IMR-90 (cell line): ENCODE measurements at regions not wholly inside any gene's neighbourhood (a gene's known extent, or its start where the extent isn't known, plus 50 kb on each side); places are given as distances from the start of the nearest gene placed in this dataset.

ENCODE experiments used
- BHLHE40 ChIP-seq: fragments of 150-350 bp; IDR thresholded peaks from 2 replicates; pipeline ENCODE4 v1.6.1; 2016; ENCODE audit warnings: mild to moderate bottlenecking, low read depth, low read length
- CEBPB ChIP-seq: IDR thresholded peaks from 2 replicates; pipeline ENCODE4 v1.6.1; 2012; ENCODE audit warnings: low read depth, low read length, improper control_type of control experiment
- CHD1 ChIP-seq: IDR thresholded peaks from 2 replicates; pipeline ENCODE4 v1.6.1; 2012; ENCODE audit warnings: low read depth, low read length, improper control_type of control experiment
- CTCF ChIP-seq: conservative IDR thresholded peaks from 2 replicates; pipeline ENCODE4 v1.5.1; 2012; ENCODE audit warnings: mild to moderate bottlenecking, low read depth, low read length, improper control_type of control experiment
- ELK1 ChIP-seq: fragments of 150-350 bp; IDR thresholded peaks from 2 replicates; pipeline ENCODE4 v1.6.1; 2016; ENCODE audit warnings: low read depth, mild to moderate bottlenecking, low read length, moderate library complexity, borderline replicate concordance
- MAFK ChIP-seq: IDR thresholded peaks from 2 replicates; pipeline ENCODE4 v1.6.1; 2012; ENCODE audit warnings: low read depth, low read length, improper control_type of control experiment
- MAZ ChIP-seq: IDR thresholded peaks from 2 replicates; pipeline ENCODE4 v1.6.1; 2012; ENCODE audit warnings: low read depth, mild to moderate bottlenecking, low read length, improper control_type of control experiment, moderate library complexity, borderline replicate concordance
- MXI1 ChIP-seq: IDR thresholded peaks from 2 replicates; pipeline ENCODE4 v1.6.1; 2012; ENCODE audit warnings: low read depth, mild to moderate bottlenecking, low read length, moderate library complexity, borderline replicate concordance
- POLR2A ChIP-seq: IDR thresholded peaks from 2 replicates; pipeline ENCODE4 v1.6.1; 2012; ENCODE audit warnings: mild to moderate bottlenecking, low read depth, low read length
- RAD21 ChIP-seq: IDR thresholded peaks from 2 replicates; pipeline ENCODE4 v1.6.1; 2012; ENCODE audit warnings: low read length, improper control_type of control experiment
- RCOR1 ChIP-seq: IDR thresholded peaks from 2 replicates; pipeline ENCODE4 v1.6.1; 2012; ENCODE audit warnings: mild to moderate bottlenecking, low read length, improper control_type of control experiment; ENCODE audit not compliant: insufficient replicate concordance
- RFX5 ChIP-seq: IDR thresholded peaks from 2 replicates; pipeline ENCODE4 v1.8.0; 2012; ENCODE audit warnings: low read depth, mild to moderate bottlenecking, low read length, moderate library complexity
- SMC3 ChIP-seq: fragments of 150-350 bp; IDR thresholded peaks from 2 replicates; pipeline ENCODE4 v1.6.1; 2016; ENCODE audit warnings: low read depth, mild to moderate bottlenecking, antibody characterized with exemption, low read length, moderate library complexity
- TF ChIP-seq, protein P1 (sequence below): fragments of 150-350 bp; IDR thresholded peaks from 2 replicates; pipeline ENCODE4 v1.6.1; 2017; ENCODE audit warnings: mild to moderate bottlenecking, antibody characterized with exemption, low read length, low read depth

GRCh38 chr6:144742779-144743178 lies 457.6 kb downstream of the UTRN start:
- TF ChIP-seq RFX5 (no peak), POLR2A (no peak), CTCF (no peak), MXI1 (no peak), CEBPB (peak; percentile 67), RAD21 (no peak), CHD1 (no peak), ELK1 (no peak), BHLHE40 (no peak), RCOR1 (no peak), SMC3 (no peak), MAZ (no peak), MAFK (no peak)
- TF ChIP-seq, protein P1, sequence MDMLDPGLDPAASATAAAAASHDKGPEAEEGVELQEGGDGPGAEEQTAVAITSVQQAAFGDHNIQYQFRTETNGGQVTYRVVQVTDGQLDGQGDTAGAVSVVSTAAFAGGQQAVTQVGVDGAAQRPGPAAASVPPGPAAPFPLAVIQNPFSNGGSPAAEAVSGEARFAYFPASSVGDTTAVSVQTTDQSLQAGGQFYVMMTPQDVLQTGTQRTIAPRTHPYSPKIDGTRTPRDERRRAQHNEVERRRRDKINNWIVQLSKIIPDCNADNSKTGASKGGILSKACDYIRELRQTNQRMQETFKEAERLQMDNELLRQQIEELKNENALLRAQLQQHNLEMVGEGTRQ, result no peak
